ENCODE measurements at regions not wholly inside any gene's neighbourhood (a gene's known extent, or its start where the extent isn't known, plus 50 kb on each side); places are given as distances from the start of the nearest gene placed in this dataset.

DNA sequence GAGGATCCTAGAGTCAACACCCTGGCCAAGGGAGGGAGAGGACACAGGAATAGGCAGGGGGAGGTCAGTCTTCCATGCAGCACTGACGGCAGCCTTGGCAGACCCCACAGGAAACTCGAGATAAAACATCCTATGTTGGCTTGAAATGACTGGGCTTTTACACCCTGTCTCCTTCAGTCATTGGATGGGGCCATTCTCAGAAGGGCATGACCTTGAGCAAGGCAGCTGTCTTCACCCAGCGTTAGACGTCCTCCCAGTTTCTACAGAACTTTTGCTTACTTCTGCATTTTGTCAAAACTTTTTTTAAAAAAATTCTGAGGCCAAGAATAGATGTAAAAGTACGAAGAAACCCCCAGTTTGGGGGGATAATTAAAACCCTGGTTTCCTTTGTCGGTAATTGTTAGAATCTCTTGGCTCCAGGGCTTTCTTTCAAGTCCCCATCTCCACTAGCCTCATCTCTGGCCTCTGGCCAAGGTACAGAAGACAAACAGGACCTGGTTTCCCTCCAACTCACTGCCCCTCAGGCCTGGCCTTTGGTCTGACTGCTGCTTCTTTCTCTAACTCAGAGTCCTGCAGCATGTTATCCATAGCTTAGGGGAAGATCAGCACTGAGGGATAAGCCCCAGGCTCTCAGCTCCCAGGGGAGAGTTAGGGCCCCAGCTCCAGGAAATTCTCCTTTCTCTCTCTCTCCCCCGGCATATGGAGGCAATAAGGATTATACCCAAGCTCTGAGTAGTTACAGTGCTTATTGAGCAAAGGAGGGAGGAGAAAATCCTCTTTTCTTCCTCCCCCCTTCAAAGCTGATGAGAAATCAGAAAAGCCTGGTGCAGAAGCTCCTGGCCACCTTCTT is 51.6 kb upstream of the KCND3 start:
- Histone ChIP-seq H3K27ac (ENCODE audit: low read depth, low read length) (no peak overlapping the region), H3K4me3 (ENCODE audit: low read length) (no peak overlapping the region), H3K36me3 (ENCODE audit: insufficient read depth, low read length) (no peaks in the 10 kb centered on the region), H3K9me3 (ENCODE audit: low read length) (no peaks in the 10 kb centered on the region), H3K4me1 (ENCODE audit: insufficient read depth, low read length) (no peaks in the 10 kb centered on the region), H3K27me3 (ENCODE audit: insufficient read depth, low read length, poor library complexity, severe bottlenecking) (no peaks in the 10 kb centered on the region)
- no peaks in the 10 kb centered on the region for H3K36me3 Mint-ChIP-seq
- no peaks in the 10 kb centered on the region for H3K9me3 Mint-ChIP-seq
- H3K4me1 Mint-ChIP-seq = no peaks in the 10 kb centered on the region
- no peak overlapping the region for H3K4me3 Mint-ChIP-seq
- H3K27me3 Mint-ChIP-seq = peaks cover 15 to 31% of the 10 kb centered on the region in 2 donors
- H3K27ac Mint-ChIP-seq = no peak overlapping the region
- CTCF ChIA-PET = no interaction called here
- DNase-seq = no peak
- POLR2A ChIA-PET = no interaction called here

DNA sequence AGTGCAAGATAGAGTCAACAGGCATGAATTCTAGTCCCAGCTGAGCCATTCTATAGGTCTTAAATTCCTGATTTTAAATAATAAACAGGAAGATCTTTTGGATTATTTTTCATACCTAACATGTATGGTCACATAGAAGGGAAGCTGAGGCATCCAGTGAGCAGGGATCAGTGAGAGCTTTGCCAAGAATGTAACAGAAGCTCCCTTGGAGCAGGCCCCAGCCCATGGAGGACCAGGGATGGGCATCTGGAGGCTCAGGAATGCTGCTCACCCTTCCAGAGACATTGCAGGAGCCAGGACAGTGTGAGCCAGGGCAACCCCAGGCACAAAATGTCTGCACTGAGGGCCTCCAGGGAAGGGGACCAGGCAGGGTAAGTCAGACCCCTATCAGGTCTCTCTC is 54.4 kb upstream of the KCND3 start:
- Histone ChIP-seq H3K36me3 (ENCODE audit: insufficient read depth, low read length) (no peaks in the 10 kb centered on the region), H3K9me3 (ENCODE audit: low read length) (no peaks in the 10 kb centered on the region), H3K4me3 (ENCODE audit: low read length) (no peak overlapping the region), H3K4me1 (ENCODE audit: insufficient read depth, low read length) (no peaks in the 10 kb centered on the region), H3K27me3 (ENCODE audit: insufficient read depth, low read length, poor library complexity, severe bottlenecking) (no peaks in the 10 kb centered on the region), H3K27ac (ENCODE audit: low read depth, low read length) (no peak overlapping the region)
- Mint-ChIP-seq H3K9me3 (no peaks in the 10 kb centered on the region), H3K4me3 (no peak overlapping the region), H3K27me3 (peaks cover 10 to 46% of the 10 kb centered on the region in 2 donors), H3K27ac (no peak overlapping the region), H3K4me1 (no peaks in the 10 kb centered on the region), H3K36me3 (no peaks in the 10 kb centered on the region)
- ChIA-PET CTCF (no interaction called here), POLR2A (no interaction called here)
- no peak for DNase-seq

DNA sequence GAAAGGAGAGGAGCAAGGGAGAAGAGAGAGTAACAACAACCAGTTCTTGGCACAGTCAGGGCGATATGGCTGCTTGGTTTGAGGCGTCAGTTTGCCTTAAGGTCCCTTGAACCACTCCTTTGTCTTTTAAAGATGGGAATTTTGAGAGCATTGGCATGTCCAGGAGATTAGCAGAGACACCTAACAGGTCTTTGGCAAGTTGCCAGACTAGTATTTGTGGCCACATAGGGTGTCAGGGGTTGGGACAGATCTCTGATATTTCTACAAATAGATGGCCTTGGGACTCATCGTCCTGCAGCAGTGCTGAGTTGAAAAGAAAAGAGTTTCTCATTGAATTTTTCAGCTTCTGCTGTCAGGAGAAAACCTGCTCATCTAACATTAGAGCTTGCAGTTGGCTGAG is 55.3 kb upstream of the KCND3 start:
- H3K4me3 ChIP-seq (ENCODE audit: low read length) = no peak overlapping the region
- POLR2A ChIA-PET = no interaction called here
- no peak overlapping the region for H3K27ac Mint-ChIP-seq
- no peak overlapping the region for H3K27ac ChIP-seq (ENCODE audit: low read depth, low read length)
- H3K4me1 Mint-ChIP-seq = no peaks in the 10 kb centered on the region
- H3K4me1 ChIP-seq (ENCODE audit: insufficient read depth, low read length) = no peaks in the 10 kb centered on the region
- H3K9me3 Mint-ChIP-seq = no peaks in the 10 kb centered on the region
- no peak overlapping the region for H3K4me3 Mint-ChIP-seq
- CTCF ChIA-PET = no interaction called here
- DNase-seq = no peak
- H3K27me3 Mint-ChIP-seq = peaks cover 10 to 50% of the 10 kb centered on the region in 2 donors
- no peaks in the 10 kb centered on the region for H3K9me3 ChIP-seq (ENCODE audit: low read length)
- H3K36me3 ChIP-seq (ENCODE audit: insufficient read depth, low read length) = no peaks in the 10 kb centered on the region
- H3K27me3 ChIP-seq (ENCODE audit: insufficient read depth, low read length, poor library complexity, severe bottlenecking) = no peaks in the 10 kb centered on the region
- no peaks in the 10 kb centered on the region for H3K36me3 Mint-ChIP-seq

DNA sequence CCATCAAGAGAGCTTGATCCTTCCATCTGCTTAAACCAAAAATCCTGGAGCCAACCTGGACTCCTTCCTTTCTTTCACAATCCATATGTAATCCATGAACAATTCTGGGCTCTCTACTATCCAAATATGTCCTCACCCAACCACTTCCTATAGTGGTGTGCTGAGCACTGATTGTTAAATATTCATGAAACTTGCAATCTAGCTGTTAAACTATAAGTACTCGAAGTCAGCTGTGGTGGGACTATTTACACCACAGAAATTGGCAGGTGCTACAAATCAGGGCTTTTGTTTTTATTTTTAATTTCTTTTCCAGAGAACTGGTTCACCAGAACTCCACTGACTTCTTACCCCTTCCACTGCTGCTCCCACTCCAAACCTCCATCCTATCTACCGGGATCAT is 57.2 kb upstream of the KCND3 start:
- Histone ChIP-seq H3K27me3 (ENCODE audit: insufficient read depth, low read length, poor library complexity, severe bottlenecking) (no peaks in the 10 kb centered on the region), H3K27ac (ENCODE audit: low read depth, low read length) (no peak overlapping the region), H3K4me3 (ENCODE audit: low read length) (no peak overlapping the region), H3K4me1 (ENCODE audit: insufficient read depth, low read length) (no peaks in the 10 kb centered on the region), H3K9me3 (ENCODE audit: low read length) (no peaks in the 10 kb centered on the region), H3K36me3 (ENCODE audit: insufficient read depth, low read length) (no peaks in the 10 kb centered on the region)
- Mint-ChIP-seq H3K36me3 (no peaks in the 10 kb centered on the region), H3K27ac (no peak overlapping the region), H3K4me1 (no peaks in the 10 kb centered on the region), H3K4me3 (no peak overlapping the region), H3K27me3 (peaks cover 17 to 59% of the 10 kb centered on the region in 2 donors), H3K9me3 (no peaks in the 10 kb centered on the region)
- ChIA-PET POLR2A (no interaction called here), CTCF (no interaction called here)
- no peak for DNase-seq

DNA sequence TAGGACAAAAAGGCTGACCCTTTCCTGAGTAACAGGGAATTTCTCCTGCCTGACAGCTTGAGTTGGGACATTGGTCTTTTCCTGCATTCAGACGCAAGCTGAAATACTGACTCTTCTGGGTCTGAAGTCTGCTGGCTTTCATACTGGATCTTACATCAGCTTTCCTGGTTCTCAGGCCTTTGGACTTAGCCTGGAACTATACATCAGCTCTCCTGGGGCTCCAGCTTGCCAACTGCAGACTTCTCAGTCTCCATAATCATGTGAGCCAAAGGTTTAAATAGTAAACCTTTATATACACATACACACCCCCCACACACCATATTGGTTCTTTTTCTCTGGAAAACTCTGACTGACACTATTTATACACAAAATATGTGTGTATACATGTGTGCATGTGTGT is 59.0 kb upstream of the KCND3 start:
- no peak overlapping the region for H3K27ac ChIP-seq (ENCODE audit: low read depth, low read length)
- Mint-ChIP-seq H3K27me3 (peaks cover 10 to 48% of the 10 kb centered on the region in 2 donors), H3K27ac (no peak overlapping the region), H3K9me3 (no peaks in the 10 kb centered on the region), H3K36me3 (no peaks in the 10 kb centered on the region), H3K4me3 (no peak overlapping the region), H3K4me1 (no peaks in the 10 kb centered on the region)
- no peaks in the 10 kb centered on the region for H3K36me3 ChIP-seq (ENCODE audit: insufficient read depth, low read length)
- H3K9me3 ChIP-seq (ENCODE audit: low read length) = no peaks in the 10 kb centered on the region
- POLR2A ChIA-PET = no interaction called here
- DNase-seq = no peak
- no peaks in the 10 kb centered on the region for H3K4me1 ChIP-seq (ENCODE audit: insufficient read depth, low read length)
- no peak overlapping the region for H3K4me3 ChIP-seq (ENCODE audit: low read length)
- CTCF ChIA-PET = no interaction called here
- H3K27me3 ChIP-seq (ENCODE audit: insufficient read depth, low read length, poor library complexity, severe bottlenecking) = no peaks in the 10 kb centered on the region

DNA sequence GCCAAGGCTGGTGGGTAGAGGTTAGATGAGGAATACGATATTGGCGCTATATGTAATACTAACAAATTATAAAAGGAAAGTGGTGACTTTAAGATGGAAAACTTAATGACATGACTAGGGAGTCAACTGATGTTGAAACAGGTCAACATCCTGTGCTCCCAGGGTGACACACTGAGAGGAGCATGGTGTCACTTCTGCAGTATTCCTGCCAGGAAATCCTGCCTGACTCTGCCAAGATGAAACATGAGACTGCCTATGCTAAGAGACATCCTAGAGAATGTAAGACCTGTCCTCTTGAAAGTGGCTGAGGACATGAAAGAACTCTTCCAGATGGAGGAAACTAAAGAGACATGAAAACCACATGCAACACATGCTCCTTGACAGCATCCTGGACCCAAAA is 65.0 kb upstream of the KCND3 start:
- Mint-ChIP-seq H3K4me3 (no peak overlapping the region), H3K4me1 (no peaks in the 10 kb centered on the region), H3K9me3 (no peaks in the 10 kb centered on the region), H3K27ac (no peak overlapping the region), H3K36me3 (no peaks in the 10 kb centered on the region), H3K27me3 (peaks cover 12 to 25% of the 10 kb centered on the region in 2 donors)
- no peaks in the 10 kb centered on the region for H3K4me1 ChIP-seq (ENCODE audit: insufficient read depth, low read length)
- H3K36me3 ChIP-seq (ENCODE audit: insufficient read depth, low read length) = no peaks in the 10 kb centered on the region
- ChIA-PET POLR2A (no interaction called here), CTCF (no interaction called here)
- no peak overlapping the region for H3K27ac ChIP-seq (ENCODE audit: low read depth, low read length)
- no peak for DNase-seq
- no peak overlapping the region for H3K4me3 ChIP-seq (ENCODE audit: low read length)
- no peaks in the 10 kb centered on the region for H3K9me3 ChIP-seq (ENCODE audit: low read length)
- H3K27me3 ChIP-seq (ENCODE audit: insufficient read depth, low read length, poor library complexity, severe bottlenecking) = no peaks in the 10 kb centered on the region

DNA sequence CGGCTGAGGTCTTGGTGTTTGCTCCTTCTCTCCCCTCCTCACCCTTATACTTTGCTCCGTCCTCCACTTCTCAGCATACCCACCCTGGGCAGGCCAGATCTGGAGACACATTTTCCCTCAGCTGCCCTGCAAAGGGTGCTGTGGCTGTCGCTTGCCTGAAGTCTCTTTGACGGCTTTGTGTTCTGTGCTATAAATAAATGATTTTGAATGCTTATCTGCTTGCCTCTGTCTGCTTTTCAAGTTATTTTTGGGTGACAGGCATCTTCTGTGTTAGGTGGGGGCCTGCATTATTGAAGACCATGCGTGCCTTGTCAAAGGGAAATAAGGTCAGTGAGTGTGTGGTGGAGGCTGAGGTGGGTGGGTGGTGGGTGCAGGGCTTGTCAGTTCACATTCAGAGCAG is 66.9 kb upstream of the KCND3 start:
- Histone ChIP-seq H3K4me3 (ENCODE audit: low read length) (no peak overlapping the region), H3K27ac (ENCODE audit: low read depth, low read length) (no peak overlapping the region), H3K36me3 (ENCODE audit: insufficient read depth, low read length) (no peaks in the 10 kb centered on the region), H3K4me1 (ENCODE audit: insufficient read depth, low read length) (no peaks in the 10 kb centered on the region), H3K27me3 (ENCODE audit: insufficient read depth, low read length, poor library complexity, severe bottlenecking) (no peaks in the 10 kb centered on the region), H3K9me3 (ENCODE audit: low read length) (no peaks in the 10 kb centered on the region)
- no peak overlapping the region for H3K27ac Mint-ChIP-seq
- no peak for DNase-seq
- ChIA-PET POLR2A (no interaction called here), CTCF (no interaction called here)
- H3K4me3 Mint-ChIP-seq = no peak overlapping the region
- no peaks in the 10 kb centered on the region for H3K4me1 Mint-ChIP-seq
- peaks cover 5 to 24% of the 10 kb centered on the region in 2 donors for H3K27me3 Mint-ChIP-seq
- no peaks in the 10 kb centered on the region for H3K9me3 Mint-ChIP-seq
- no peaks in the 10 kb centered on the region for H3K36me3 Mint-ChIP-seq

DNA sequence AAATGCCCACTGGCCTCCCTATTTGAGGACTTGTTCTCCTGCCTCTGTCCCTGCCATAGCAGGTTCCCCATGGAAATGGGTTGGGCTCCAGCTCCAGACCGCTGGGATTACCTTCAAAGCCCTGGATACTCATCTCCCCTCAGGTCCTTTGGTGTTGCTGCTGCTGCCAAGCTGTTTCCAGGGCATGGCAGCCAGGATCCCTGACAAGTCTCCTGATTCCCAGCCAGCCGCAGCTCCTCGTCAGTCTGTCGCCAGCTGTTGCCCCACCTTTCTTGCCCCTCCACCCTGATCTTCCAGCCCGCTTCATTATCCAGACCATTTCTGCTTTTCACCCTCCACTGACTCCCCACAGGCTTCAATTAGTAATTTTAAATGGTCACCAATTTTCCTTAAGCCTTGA is 68.3 kb upstream of the KCND3 start:
- H3K9me3 Mint-ChIP-seq = no peaks in the 10 kb centered on the region
- no peak overlapping the region for H3K27ac Mint-ChIP-seq
- peaks cover 9 to 34% of the 10 kb centered on the region in 2 donors for H3K27me3 Mint-ChIP-seq
- CTCF ChIA-PET = no interaction called here
- POLR2A ChIA-PET = no interaction called here
- Histone ChIP-seq H3K4me1 (ENCODE audit: insufficient read depth, low read length) (no peaks in the 10 kb centered on the region), H3K36me3 (ENCODE audit: insufficient read depth, low read length) (no peaks in the 10 kb centered on the region), H3K27me3 (ENCODE audit: insufficient read depth, low read length, poor library complexity, severe bottlenecking) (no peaks in the 10 kb centered on the region), H3K27ac (ENCODE audit: low read depth, low read length) (no peak overlapping the region), H3K4me3 (ENCODE audit: low read length) (no peak overlapping the region), H3K9me3 (ENCODE audit: low read length) (no peaks in the 10 kb centered on the region)
- no peaks in the 10 kb centered on the region for H3K4me1 Mint-ChIP-seq
- H3K36me3 Mint-ChIP-seq = no peaks in the 10 kb centered on the region
- H3K4me3 Mint-ChIP-seq = no peak overlapping the region
- DNase-seq = no peak

All from CD8-positive, alpha-beta memory T cell (primary cell).